ENCODE measurements at regions not wholly inside any gene's neighbourhood (a gene's known extent, or its start where the extent isn't known, plus 50 kb on each side); places are given as distances from the start of the nearest gene placed in this dataset.

DNA sequence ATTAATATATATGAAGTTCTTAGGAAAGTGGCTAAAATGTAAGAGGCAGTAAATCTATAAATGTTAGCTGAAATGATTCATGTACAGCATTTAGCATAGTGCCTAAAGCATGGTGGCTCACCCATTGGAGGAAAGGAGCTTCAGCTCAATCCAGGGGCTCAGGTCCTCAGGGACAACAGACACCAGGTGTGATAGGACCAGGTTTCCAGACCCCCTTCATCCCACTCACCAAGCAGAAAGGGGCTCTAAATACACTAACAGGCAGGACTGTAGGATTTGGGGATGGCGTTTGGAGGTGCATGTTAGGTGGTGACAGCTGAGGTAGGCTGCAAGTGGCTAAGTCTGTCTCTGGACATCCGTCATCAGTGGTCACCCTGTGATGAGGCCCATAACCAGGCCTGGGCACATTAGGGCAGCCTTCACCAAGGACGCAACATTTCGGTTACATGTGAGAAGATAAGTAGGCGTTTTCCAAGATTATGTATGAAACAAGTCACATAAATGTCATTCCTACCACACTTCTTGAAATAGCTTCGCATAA, 233.1 kb downstream of the C1orf94 start:
- no peak for DNase-seq (ENCODE audit: low read depth)

DNA sequence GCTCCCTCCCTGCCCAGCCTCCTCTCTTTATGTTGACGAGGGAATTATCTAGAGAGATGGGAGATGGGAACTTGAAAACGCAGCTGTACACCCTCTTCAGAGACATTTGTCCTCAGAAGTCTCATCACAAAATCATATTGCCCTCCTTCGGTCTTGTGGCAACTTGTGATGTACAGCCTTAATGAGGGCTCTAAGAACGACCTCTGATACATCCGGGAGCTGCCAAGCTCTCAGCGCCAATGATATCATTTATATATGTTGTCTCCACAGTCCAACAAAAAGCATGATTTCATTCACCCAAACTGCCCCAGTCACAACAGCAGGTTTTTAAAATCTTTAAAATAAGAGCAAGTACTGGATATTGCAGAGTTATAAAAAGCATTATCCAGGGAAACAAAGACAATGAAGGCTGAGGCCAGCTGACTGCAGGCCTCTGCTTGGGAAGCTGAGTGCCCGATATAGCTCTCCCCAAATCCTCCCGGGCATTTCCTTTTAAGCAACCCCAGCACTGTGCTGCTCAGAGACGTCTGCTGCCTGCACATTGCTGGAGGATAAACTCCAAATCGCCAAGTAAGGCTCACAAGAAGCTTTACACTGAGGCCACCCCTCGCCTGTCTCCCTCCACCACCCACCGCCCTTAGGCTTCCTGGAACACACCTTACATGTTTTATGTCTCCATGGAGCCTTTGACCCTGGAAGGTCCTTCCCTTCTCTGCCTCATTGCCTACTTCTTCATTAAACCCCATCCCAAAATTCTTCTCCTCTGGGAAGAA, 236.1 kb downstream of the C1orf94 start:
- no peak for DNase-seq (ENCODE audit: low read depth)

DNA sequence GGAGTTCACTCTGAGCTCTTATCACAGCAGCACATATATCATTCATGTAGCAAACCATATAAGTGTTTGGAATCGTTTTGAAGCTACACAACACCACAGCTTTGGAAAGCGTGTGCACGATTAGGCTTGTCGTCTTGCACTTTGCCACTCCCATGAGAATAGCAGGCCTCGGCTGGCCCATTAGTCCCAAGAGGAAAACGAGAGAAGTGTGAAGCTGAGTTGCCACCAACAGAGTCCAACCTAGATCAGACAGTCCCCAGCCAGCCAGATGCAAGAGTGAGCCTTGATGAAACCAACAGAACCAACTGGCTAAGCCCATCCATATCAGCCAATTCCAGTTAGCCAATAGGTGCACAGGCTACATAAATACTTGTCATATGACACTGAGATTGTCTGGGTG, 238.4 kb downstream of the C1orf94 start:
- DNase-seq (ENCODE audit: low read depth) = no peak

DNA sequence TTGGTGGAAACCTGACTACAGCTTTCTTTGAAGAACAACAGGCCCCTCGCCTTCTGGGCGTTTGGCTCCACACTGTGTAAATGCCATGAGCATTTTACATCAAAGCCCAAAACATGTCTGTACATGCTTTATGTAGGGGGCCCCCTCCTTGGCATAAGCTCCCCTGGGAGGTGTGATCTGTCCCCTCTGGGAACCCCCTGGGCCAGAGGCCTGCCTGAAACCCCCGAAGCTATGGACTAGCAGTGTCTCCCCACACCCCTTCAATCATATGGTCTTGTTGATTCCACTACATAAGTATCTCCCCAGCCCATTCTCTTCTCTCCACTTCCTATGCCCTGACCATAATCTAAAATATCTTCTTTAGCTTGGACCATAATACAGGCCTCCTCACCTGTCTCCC, 241.5 kb downstream of the C1orf94 start:
- DNase-seq (ENCODE audit: low read depth) = no peak

DNA sequence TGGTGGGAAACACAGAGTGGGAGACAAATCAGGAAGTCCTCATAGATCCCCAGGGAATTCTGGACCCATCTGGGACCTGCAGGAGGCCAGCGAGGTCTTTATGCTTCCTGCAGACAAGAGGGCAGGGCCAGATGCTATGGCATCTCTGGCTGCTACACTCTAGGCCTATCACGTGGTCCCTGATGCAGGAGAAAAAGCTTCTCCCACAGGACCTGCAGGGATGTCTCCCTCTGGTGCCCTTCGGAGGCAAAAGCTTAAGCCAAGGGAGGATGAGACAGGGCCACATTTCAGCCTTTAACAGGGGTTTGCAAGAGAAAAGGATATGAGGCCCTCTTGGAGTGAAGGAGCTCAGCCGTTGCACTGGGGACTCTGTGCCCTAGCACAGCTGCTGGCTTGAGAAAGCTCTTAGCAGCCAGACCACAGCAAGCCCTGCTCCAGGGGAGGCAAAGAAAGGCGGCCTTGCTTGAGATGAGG, 243.0 kb downstream of the C1orf94 start:
- peak; percentile 16 for DNase-seq (ENCODE audit: low read depth)

DNA sequence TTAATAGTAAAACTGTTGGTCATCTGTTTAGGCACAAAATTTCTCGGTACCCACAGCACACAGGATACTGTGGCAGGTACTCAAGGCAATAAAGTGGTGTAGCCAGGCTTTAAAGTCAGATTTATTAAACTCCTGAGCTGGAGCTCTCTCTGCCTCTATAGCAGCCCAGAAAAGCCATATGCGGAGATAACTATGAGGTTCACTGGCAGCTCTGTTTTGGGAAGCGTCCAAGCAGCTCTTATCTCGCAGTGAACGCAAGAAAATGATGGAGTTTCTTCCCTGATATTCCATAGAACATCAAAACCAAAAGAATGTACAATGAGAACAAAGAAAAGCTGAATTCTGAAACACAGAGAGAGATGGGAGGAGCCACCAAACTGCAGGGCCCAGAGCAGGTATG, 248.3 kb downstream of the C1orf94 start:
- no peak for DNase-seq (ENCODE audit: low read depth)

DNA sequence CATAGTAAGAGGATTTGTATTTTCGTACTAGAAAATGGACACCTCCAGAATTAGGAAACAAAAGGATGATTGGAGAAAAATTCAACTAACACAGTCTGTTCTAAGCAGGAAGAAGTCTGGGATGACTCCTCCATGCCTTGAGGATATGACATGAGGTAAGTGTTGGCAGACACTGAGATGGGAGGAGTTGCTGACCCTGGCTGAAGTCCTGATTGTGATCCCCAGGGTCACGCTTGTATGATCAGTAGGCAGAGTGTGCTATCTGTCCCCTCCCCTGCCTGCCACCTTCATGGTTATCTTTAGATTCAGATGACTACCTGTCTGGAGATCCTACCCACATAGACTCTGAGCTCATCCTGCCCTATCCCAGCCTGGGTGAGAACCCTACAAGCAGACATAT, 249.1 kb downstream of the C1orf94 start:
- no peak for DNase-seq (ENCODE audit: low read depth)

DNA sequence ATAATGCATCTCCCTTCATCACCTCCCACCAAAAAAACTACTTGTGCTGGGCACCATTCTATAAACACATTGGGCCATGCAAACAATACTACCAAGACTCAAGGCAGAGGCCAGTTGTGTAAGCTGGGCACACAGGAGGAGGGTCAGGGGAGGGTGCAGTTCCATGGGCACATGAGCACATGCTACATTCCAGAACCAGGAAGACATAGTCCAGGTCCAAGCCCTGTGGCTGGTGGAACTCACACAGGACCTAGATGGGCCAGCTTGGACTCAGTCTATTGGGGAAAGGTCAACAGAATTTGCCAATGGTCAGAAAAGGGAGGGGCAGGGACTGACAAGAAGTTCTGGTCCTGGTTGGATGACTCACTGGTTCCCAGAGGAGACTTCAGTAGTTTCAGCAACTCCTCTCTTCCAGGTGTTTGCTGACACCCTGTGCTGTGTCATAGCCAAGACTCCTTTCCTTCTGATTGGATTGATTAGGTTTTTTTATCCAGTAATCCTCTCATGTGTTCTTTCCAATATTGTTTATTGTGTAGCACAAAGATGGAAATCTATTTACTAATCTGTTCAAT, 249.7 kb downstream of the C1orf94 start:
- no peak for DNase-seq (ENCODE audit: low read depth)

DNA sequence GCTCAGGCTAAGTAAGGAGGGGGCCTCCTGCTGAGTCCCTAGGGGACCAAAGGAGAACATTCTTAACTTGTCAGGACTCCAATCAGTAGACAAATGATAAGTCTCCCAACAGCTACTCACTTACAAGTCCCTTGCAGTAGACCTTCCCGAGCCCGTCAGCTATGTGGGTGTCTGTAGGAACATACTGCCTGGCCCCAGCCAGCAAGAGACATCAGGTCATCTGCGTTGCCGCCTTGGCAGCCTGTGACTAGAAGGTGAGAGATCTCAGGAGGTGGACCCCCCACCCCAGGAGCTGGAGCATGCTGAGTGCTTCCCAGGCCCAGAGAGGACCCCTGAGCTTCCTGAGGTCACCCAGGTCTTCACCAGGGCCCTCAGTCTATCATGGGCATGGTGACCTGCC, 250.5 kb downstream of the C1orf94 start:
- DNase-seq (ENCODE audit: low read depth) = no peak

DNA sequence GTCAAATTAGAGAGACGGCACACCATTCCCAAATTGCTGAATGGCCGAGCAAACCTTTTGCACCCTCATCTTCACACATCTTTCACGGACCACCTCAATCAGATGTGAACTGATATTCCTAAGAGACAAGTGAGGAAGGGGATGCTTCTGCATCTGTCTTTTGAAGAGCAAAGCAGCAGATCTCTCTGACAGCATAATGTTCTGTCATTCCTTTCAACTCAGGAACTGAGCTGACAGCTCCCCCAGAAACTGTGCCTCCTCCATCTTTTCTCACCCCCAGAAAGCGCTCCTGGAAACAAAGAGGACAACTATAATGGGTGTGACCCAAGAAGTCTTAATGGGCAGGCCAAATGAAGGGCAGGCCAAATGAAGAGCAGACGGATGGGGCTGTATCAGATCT, 256.4 kb downstream of the C1orf94 start:
- DNase-seq (ENCODE audit: low read depth) = no peak

DNA sequence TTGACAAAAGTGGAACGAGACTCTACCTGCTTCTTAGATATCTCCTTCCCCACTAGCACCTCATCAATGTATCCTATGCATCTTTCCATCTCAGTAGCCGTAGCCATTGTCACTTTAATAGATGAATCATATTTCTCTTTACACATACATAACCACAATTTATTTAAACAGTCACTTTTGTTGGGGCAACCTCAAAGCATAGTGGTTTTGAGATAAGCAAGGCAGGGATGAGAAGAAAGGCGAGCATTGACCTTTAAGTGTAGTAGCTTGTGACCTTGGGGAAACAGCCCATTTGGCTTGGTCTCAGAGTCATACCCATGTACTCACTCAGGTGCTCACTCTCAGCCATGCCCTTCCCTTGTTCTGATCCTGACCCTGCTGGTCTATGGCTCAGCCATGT, 260.1 kb downstream of the C1orf94 start:
- DNase-seq (ENCODE audit: low read depth) = no peak

DNA sequence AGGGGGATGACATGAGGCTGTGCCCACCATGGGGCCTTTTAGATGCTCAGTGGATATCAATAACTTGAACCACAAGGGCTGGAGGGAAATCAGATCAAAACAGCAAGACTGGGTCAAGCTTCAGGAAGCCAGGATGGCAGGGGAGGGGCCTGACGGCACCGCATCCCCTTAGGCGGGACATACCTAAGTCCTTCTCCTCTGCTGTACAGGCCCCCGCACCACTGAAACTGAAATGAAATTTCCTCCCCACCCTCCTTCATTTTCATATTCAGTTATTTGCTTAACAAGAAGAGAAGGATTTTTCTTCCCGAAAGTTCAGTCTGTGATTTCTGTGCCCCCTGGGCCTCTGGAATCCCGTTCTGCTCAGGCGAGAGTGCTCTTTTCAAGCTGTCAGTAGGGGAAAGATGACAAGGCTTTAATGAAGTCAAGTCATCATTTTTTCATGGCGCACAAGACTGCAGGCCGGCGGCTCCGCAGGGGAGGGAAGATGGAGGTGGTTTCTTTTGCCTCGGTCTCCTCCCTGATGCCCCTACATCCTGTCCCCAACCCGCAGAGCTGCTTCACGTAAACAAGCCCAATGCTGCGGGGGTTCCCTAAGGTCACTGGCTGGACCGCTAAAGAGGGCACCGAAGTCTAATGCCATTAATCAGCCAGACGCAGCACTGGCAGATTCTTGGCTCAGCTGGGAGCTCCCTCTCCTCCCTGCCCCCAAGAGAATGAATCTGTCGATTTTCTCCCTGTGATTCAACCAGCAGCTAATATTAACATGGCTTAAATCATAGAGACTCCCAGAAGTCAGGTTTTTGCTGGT, 264.8 kb downstream of the C1orf94 start:
- no peak for DNase-seq (ENCODE audit: low read depth)

DNA sequence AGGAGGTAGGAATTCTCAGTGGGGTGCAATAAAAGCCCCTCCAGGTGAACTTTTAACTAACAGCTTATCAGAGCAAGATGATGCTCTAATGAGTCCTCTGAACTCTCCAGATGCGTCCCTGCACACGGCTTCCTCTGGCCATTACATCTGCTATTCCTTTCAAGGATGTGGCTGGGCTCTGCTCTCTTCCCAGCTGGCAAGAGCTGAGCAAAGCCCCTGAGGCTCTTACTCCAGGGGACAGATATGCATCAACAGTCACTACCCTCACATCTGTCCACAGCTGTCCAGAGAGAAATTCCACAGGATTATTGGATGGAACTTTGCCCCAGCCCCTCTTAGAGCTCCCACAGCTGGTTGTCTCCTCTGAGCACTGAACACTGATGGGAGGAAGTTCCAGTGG, 267.8 kb downstream of the C1orf94 start:
- DNase-seq (ENCODE audit: low read depth) = no peak

DNA sequence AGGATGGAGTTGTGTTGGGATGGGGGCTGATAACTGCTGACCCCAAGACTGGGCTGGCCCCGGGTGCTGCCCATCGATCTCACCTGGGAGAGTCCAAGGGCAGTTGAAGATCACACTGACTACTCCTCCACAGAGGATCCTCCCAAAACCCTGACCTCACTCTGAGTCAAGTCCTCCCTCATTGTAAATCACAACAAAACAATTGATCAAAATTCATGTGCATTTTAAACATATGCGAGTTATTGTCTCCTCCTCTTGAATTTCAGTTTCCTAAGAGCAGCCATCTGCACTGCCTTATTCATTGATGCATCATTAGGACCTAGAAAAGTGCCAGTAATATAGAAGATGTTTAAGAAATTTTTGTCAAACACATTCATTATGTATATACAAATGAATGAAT, 273.6 kb downstream of the C1orf94 start:
- no peak for DNase-seq (ENCODE audit: low read depth)

DNA sequence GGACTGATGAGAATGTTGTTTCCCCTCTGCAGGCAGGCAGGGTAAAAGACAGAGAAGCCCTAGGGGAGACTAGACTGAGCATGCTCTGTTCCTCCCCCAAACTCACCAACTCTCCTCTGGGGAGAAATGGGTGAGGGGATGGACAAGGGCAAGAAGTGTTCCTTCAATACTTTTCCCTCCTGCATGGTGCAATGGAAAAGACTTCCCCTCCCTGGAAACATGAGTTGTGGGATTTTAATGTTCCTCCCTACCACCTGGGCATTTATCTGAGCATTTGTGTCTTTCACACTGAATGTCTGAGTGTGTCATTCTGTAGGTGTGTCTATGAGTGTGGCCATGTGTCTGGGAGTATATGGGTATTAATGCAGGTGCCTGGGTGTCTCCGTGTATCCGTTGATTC, 275.7 kb downstream of the C1orf94 start:
- no peak for DNase-seq (ENCODE audit: low read depth)

DNA sequence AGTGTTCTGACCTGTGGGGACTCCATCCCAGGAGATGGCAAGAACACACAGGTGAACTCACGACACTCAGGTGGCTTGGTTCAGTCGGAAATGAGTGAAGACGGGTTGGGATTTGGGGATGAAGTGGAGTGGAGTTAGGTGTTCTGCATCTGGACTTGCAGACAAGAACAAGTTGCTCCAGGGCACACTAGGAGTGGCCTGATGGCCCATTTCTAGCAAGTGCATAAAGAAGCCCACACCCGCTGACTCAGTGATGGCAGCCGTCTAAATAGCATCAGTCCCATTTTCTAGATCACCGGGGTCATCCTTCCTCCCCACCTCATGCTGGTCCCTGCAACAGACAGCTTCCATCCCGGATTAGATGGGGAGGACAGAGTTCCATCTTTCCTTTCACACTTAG, 278.4 kb downstream of the C1orf94 start:
- no peak for DNase-seq (ENCODE audit: low read depth)

DNA sequence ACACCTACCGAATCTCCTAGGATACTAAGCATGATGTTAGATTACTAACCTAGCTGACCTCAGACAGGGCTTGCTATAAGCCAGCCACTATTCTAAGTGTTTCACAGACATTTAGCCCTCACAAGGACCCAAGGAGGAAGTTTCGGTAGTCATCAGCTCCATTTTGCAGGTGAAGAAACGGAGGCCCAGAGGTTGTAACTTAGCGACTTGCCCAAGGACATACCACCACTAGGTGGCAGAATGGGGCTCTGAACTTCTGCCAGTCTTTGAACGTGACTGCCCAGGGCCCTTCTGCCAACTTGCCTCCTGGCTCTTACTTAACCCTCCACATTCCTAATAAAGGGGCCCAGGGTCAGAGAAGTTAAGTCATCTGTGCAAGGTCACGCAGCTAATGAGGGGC, 283.5 kb downstream of the C1orf94 start:
- DNase-seq (ENCODE audit: low read depth) = peak; percentile 17

DNA sequence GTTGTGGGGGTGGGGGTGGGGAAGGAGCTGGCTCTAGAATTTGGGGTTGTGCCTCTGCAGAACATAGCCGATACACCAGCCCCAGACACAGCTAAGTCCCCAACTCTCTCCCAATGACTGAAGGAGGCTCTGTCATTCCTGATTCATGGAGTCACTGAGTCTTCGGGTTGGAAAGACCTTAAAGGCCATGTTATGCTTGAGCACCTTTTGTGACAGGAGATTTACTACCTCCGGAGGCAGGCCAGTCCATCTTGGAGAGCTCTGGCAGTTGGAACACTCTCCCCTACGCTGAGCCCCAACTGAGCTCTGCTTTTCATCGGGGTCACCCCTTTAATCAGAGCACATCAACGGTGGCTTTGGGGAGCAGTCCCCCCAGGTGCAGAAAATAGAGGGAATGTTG, 284.4 kb upstream of the GJB5 start:
- DNase-seq (ENCODE audit: low read depth) = no peak

DNA sequence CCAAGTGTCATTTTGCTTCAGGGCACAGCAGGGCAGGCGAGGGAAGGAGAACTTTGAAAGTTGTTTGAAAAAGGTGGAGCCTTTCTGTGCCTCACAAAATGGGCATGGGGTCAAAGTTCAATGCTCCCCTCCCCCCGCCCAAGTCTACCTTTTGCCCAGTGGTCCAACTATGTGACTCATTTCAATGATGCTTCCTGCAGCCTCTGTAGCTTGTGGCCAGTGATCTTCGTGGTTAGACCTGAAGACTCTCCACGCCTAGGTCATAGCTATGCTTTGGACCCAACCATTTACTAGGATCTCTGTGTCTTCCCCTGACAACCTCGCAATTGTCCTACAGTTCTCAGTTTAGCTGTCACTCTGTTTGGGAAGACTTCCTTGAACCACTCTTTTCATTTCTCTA, 280.3 kb upstream of the GJB5 start:
- no peak for DNase-seq (ENCODE audit: low read depth)

DNA sequence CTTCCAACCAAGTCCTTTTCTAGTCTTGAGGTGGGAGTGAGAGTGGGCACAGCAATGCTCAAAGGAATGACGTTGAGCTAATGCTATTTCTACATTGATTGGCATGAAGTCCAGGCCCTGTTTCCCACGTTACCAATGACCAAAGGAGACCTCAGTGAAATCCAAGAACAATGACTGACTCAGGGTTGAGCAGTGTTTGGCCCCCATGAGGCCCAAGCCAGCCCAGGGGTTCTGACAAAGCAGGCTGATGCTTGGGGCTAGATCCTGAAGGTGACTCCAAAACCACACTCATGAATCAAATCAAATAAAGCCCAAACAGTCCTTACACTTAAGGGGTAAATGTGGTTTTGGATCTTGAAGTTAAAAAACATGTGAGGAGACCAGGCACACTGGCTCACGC, 278.5 kb upstream of the GJB5 start:
- no peak for DNase-seq (ENCODE audit: low read depth)

DNA sequence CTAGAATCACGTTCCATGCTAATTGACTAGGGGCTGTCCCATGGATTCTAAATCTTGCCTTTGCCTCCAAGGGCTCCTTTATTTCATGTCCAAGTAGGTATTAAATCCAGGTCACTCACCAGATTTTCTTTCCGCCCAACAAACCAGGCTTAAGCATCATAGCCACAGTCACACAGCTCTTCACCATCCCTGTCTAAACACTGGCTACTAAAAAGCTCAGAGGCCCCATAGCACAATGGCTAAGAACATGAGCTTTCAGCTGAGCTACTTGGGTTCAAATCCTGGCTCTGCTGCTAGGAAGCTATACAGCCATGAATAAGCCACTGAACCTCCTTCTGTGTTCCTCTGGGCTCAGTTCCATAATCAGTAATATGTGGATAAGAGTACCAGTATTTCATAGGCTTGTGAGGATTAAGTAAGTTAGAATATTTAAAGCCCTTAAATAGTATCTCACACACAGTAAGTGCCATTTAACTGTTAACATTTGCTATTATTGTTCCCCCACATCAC, 277.2 kb upstream of the GJB5 start:
- DNase-seq (ENCODE audit: low read depth) = no peak

DNA sequence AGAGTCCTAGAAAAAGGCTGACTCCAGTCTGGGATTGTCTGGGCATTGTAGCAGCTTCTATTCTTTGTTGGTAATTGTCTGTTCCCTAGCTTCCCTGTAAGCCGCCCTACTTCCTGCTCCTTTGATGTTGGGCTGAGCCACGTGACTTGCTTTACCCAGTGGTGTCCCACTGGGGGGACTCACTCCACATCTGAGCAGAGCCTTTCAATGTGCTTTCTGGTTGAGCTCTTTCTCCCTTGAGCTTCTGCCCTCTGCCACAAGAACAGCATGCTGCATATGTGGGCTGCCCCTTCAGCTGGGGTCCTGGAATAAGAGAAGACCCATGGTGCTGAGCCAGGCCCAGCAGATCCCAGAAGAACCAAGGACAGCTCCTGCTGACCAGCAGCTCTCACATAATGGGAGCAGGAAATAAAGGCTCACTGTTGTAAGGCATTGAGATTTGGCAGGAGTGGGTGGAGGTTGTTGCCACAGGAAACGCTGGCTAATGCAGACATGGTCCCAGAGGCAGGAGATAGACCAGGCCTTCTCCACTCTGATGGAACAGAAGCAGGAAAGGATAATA, 276.3 kb upstream of the GJB5 start:
- no peak for DNase-seq (ENCODE audit: low read depth)
